Natural killer cell treated with Interleukin-12 subunit alpha and Interleukin-12 subunit beta and Interleukin-15 and Interleukin-18, amount 100 ng/mL, for 72 hours (primary cell): ENCODE measurements at regions not wholly inside any gene's neighbourhood (a gene's known extent, or its start where the extent isn't known, plus 50 kb on each side); places are given as distances from the start of the nearest gene placed in this dataset.
"Not testable (repeated sequence)": the region's sequence is repeated elsewhere in the genome, so short reads cannot be mapped to it uniquely, and the experiment has no call there.

Source experiments
- ATAC-seq, 2 donors: fragments of 150-1000 bp; cut with Tn5 transposase in 1 of 2; sonication (Bioruptor Pico), chemical (Tn5 transposase) in 1 of 2; 2 replicates each; pipeline ENCODE4 v1.10.0; 2021
- DNase-seq: peaks from one replicate; pipeline ENCODE4 v3.0.0; 2022; ENCODE audit warnings: low spot score
- H3K27ac Mint-ChIP-seq, 2 donors: 1 replicate in 1 of 2; 2 replicates in 1 of 2; pipeline ENCODE4 v1.8.0; 2022; ENCODE audit warnings: mixed read lengths in 2 of 2, mild to moderate bottlenecking in 1 of 2, moderate library complexity in 1 of 2
- H3K27me3 Mint-ChIP-seq, 2 donors: 1 replicate in 1 of 2; 2 replicates in 1 of 2; pipeline ENCODE4 v1.8.0; 2022; ENCODE audit warnings: mixed read lengths in 2 of 2
- H3K36me3 Mint-ChIP-seq: one replicate; pipeline ENCODE4 v1.8.0; 2022; ENCODE audit warnings: mixed read lengths
- H3K4me1 Mint-ChIP-seq, 2 donors: 1 replicate in 1 of 2; 2 replicates in 1 of 2; pipeline ENCODE4 v1.8.0; 2022; ENCODE audit warnings: low read depth in 2 of 2, mixed read lengths in 2 of 2, mild to moderate bottlenecking in 1 of 2
- H3K4me3 Mint-ChIP-seq: one replicate; pipeline ENCODE4 v1.8.0; 2022; ENCODE audit warnings: mixed read lengths
- H3K9me3 Mint-ChIP-seq: 2 replicates; pipeline ENCODE4 v1.8.0; 2022; ENCODE audit warnings: mixed read lengths

GRCh38 chr6:165845493-165845892 is 182.5 kb upstream of the PDE10A start:
- Mint-ChIP-seq H3K27ac (no peak overlapping the region), H3K36me3 (no peaks in the 10 kb centered on the region), H3K4me1 (peaks cover 0 to 5% of the 10 kb centered on the region in 2 donors)

GRCh38 chr6:165844801-165845364 is 181.8 kb upstream of the PDE10A start:
- Mint-ChIP-seq H3K9me3 (no peaks in the 10 kb centered on the region), H3K4me3 (no peak overlapping the region), H3K4me1 (peaks cover 0 to under 1% of the 10 kb centered on the region in 2 donors), H3K27ac (no peak overlapping the region), H3K27me3 (peaks cover 35 to 61% of the 10 kb centered on the region in 2 donors), H3K36me3 (no peaks in the 10 kb centered on the region)
- ATAC-seq (no peak), DNase-seq (no peak)

More at GRCh38 chr6:165845493-165845892, 182.5 kb upstream of the PDE10A start:
- ATAC-seq (no peak), DNase-seq (no peak)
- Mint-ChIP-seq H3K27me3 (peaks cover 38 to 61% of the 10 kb centered on the region in 2 donors), H3K9me3 (no peaks in the 10 kb centered on the region), H3K4me3 (no peak overlapping the region)

- ATAC-seq: no peak
- no peak overlapping the region for H3K4me3 Mint-ChIP-seq
- peaks cover 2% of the 10 kb centered on the region for H3K9me3 Mint-ChIP-seq
- no peaks in the 10 kb centered on the region for H3K36me3 Mint-ChIP-seq
- DNase-seq: no peak
- H3K4me1 Mint-ChIP-seq: no peaks in the 10 kb centered on the region
- H3K27me3 Mint-ChIP-seq: peaks cover 37 to 61% of the 10 kb centered on the region in 2 donors
- H3K27ac Mint-ChIP-seq: no peak overlapping the region
Measured at GRCh38 chr6:165844232-165844631, 181.2 kb upstream of the PDE10A start.

DNA sequence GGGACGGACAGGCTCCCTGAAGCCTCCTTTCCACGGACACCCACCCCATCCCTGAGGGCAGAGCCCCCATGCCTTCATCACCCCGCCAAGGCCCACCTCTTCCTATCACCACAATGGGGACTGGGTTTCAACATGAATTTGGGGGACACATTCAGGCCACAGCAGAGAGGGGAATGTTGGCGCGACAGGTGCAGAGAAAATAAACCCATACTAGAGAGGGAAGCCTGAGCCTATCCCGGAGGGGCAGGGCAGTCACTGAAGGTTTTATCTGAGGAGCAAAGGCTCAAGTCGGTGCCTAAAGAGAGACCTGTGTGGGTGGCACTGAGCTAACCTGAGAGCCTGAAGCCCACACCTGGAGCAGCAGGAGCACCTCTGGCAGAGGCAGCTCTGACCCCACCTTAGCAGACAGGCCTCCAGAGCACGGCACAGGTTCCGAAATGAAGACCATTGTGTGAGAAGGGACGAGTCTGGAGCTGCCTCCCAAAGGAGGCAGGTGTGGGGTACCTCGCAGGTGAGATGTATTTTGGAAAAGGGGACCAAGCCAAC is 180.6 kb upstream of the PDE10A start:
- peaks cover 2% of the 10 kb centered on the region for H3K9me3 Mint-ChIP-seq
- ATAC-seq: no peak
- peaks cover 37 to 61% of the 10 kb centered on the region in 2 donors for H3K27me3 Mint-ChIP-seq
- H3K36me3 Mint-ChIP-seq: no peaks in the 10 kb centered on the region
- H3K4me3 Mint-ChIP-seq: no peak overlapping the region
- H3K27ac Mint-ChIP-seq: no peak overlapping the region
- DNase-seq: no peak
- no peaks in the 10 kb centered on the region for H3K4me1 Mint-ChIP-seq

- H3K4me3 Mint-ChIP-seq: no peak overlapping the region
- no peak for ATAC-seq
Measured at GRCh38 chr6:165843121-165843520, 180.1 kb upstream of the PDE10A start.

GRCh38 chr6:165842281-165842936 is 179.4 kb upstream of the PDE10A start:
- no peak overlapping the region for H3K4me3 Mint-ChIP-seq
- peaks cover 33 to 54% of the 10 kb centered on the region in 2 donors for H3K27me3 Mint-ChIP-seq
- no peak overlapping the region for H3K27ac Mint-ChIP-seq
- DNase-seq: no peak
- peak in 1 of 2 donors; percentile 11 for ATAC-seq
- H3K9me3 Mint-ChIP-seq: peaks cover 2% of the 10 kb centered on the region
- no peaks in the 10 kb centered on the region for H3K4me1 Mint-ChIP-seq
- no peaks in the 10 kb centered on the region for H3K36me3 Mint-ChIP-seq

More at GRCh38 chr6:165843121-165843520, 180.1 kb upstream of the PDE10A start:
- H3K27ac Mint-ChIP-seq: no peak overlapping the region
- H3K9me3 Mint-ChIP-seq: peaks cover 2% of the 10 kb centered on the region
- H3K4me1 Mint-ChIP-seq: no peaks in the 10 kb centered on the region
- peaks cover 37 to 61% of the 10 kb centered on the region in 2 donors for H3K27me3 Mint-ChIP-seq
- DNase-seq: no peak
- H3K36me3 Mint-ChIP-seq: no peaks in the 10 kb centered on the region

GRCh38 chr6:165841153-165841558 is 178.1 kb upstream of the PDE10A start:
- Mint-ChIP-seq H3K4me3 (no peak overlapping the region), H3K36me3 (no peaks in the 10 kb centered on the region), H3K27me3 (peaks cover 32 to 41% of the 10 kb centered on the region in 2 donors), H3K9me3 (peaks cover 2% of the 10 kb centered on the region), H3K4me1 (no peaks in the 10 kb centered on the region), H3K27ac (no peak overlapping the region)
- DNase-seq (no peak), ATAC-seq (no peak)

DNA sequence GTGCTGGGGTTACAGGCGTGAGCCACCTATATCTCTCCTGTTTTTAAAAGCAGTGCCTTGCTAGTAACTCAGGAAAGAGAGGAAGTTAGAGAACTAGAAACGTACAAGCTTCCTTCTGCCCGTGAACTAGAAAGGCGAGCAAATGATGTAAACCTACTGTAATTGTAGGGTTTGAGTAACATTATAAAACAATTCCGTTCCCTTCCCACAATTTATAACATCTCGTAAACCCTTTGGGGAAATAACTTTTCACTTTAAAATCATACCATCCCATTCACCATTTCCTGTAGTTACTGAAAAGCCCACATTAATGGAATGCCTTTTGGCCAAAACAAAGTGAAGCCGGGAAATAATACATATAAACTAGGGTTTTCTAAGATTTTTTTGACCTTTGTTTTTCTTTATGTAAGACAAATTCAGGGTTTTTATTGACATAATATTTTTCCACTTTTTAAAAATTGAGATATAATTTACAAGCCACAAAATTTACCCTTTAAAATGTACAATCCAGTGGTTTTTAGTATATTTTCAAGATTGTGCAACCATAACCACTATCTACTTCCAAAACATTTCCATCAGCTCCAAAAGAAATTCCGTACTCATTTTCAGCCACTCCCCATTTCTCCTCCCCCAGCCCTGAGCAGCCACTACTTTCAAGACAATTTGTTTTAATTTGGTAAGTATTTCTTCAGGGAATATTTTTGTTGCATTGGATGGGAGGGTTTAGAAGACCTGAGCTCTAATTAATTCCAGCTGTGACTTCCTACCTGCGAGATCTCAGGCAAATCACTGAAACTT is 175.1 kb upstream of the PDE10A start:
- ATAC-seq: no peak
- Mint-ChIP-seq H3K27ac (no peak overlapping the region), H3K4me1 (no peaks in the 10 kb centered on the region), H3K27me3 (peaks cover 24 to 33% of the 10 kb centered on the region in 2 donors), H3K9me3 (peaks cover 2% of the 10 kb centered on the region), H3K36me3 (no peaks in the 10 kb centered on the region), H3K4me3 (no peak overlapping the region)
- DNase-seq: no peak

GRCh38 chr6:165836648-165837047 is 173.6 kb upstream of the PDE10A start:
- not testable (repeated sequence) for H3K4me3 Mint-ChIP-seq, H3K27ac Mint-ChIP-seq, DNase-seq, H3K9me3 Mint-ChIP-seq, ATAC-seq, H3K36me3 Mint-ChIP-seq, H3K4me1 Mint-ChIP-seq
- H3K27me3 Mint-ChIP-seq: peaks cover 20 to 27% of the 10 kb centered on the region in 2 donors

DNA sequence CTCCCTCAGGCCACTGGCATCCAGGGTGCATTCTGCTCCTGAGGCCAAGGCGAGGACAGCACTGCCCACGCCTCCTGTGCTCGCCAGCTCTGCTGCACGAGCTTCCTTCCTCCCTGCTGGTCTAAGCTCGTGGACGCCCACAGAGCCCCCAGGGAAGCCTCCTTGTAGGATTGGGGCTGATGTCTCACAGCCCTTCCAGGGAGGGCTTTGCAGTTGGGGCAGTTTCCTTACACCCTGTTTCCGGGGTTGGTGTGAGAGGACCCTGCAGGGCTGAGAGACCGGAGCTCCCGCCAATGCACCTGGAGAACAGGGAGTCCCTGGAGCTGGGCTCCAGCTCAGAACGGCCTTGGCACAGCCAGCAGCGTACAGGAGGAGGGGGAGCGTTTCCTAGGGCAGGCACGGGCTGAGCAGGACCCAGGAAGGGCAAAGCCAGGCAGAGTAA is 172.4 kb upstream of the PDE10A start:
- peaks cover 24 to 26% of the 10 kb centered on the region in 2 donors for H3K27me3 Mint-ChIP-seq
- no peaks in the 10 kb centered on the region for H3K36me3 Mint-ChIP-seq
- ATAC-seq (peak in 1 of 2 donors; percentile 36), DNase-seq (no peak)
- H3K4me1 Mint-ChIP-seq: peaks cover 2 to 5% of the 10 kb centered on the region in 2 donors
- no peak overlapping the region for H3K4me3 Mint-ChIP-seq
- H3K9me3 Mint-ChIP-seq: peaks cover 2% of the 10 kb centered on the region
- no peak overlapping the region for H3K27ac Mint-ChIP-seq

GRCh38 chr6:165834613-165835259 is 171.7 kb upstream of the PDE10A start:
- ATAC-seq (no peak), DNase-seq (no peak)
- H3K27me3 Mint-ChIP-seq: peaks cover 19 to 22% of the 10 kb centered on the region in 2 donors
- no peak overlapping the region for H3K4me3 Mint-ChIP-seq
- no peak overlapping the region for H3K27ac Mint-ChIP-seq
- no peaks in the 10 kb centered on the region for H3K36me3 Mint-ChIP-seq
- peaks cover 2 to 5% of the 10 kb centered on the region in 2 donors for H3K4me1 Mint-ChIP-seq
- peaks cover 2% of the 10 kb centered on the region for H3K9me3 Mint-ChIP-seq

- Mint-ChIP-seq H3K4me1 (peaks cover 2 to 5% of the 10 kb centered on the region in 2 donors), H3K4me3 (no peak overlapping the region), H3K27me3 (peaks cover 13 to 18% of the 10 kb centered on the region in 2 donors), H3K36me3 (no peaks in the 10 kb centered on the region), H3K9me3 (no peaks in the 10 kb centered on the region), H3K27ac (no peak overlapping the region)
- DNase-seq (no peak), ATAC-seq (peak in 1 of 2 donors; percentile 32)
Measured at GRCh38 chr6:165833355-165833754, 170.3 kb upstream of the PDE10A start.

DNA sequence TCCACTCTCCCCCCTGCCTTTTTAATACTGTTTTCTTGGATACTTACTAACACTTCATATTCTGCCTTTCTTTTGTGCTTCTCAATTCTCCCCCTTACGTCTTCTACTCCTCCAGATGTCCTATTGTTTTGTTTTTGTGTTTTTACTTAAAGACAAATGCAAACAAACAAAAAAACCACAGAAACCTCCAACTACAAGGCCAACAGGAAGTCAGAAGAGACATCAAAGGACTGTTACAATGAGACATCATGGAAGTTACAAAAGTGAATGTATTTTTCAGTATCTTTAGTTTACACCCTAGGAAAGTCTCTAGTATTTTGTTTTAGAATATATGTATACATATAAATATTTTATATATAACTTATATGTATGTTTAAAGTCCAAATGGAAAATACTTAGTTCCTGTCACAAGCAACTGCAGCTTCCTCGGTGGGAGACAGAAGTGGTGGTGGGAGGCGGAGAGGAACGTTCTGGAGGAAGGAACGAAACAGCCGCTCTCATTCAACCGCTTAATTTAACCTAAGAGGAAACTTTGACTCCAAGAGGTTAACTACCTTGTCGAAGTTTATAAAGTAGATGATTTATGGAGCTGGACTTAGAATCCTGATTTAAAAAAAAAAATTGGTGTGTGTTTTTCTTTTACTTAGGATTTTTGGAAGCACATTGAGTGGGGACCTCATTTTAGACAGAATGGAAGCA is 168.9 kb upstream of the PDE10A start:
- DNase-seq (no peak), ATAC-seq (no peak)
- H3K36me3 Mint-ChIP-seq: no peaks in the 10 kb centered on the region
- no peak overlapping the region for H3K27ac Mint-ChIP-seq
- peaks cover 2 to 5% of the 10 kb centered on the region in 2 donors for H3K4me1 Mint-ChIP-seq
- no peaks in the 10 kb centered on the region for H3K9me3 Mint-ChIP-seq
- no peak overlapping the region for H3K4me3 Mint-ChIP-seq
- peaks cover 13 to 18% of the 10 kb centered on the region in 2 donors for H3K27me3 Mint-ChIP-seq
